Erythroblast (primary cell): ENCODE measurements at regions not wholly inside any gene's neighbourhood (a gene's known extent, or its start where the extent isn't known, plus 50 kb on each side); places are given as distances from the start of the nearest gene placed in this dataset.

Source experiments
- GATA1 ChIP-seq: IDR thresholded peaks from 2 replicates; pipeline ENCODE4 v1.6.1; 2011; ENCODE audit warnings: low read depth, mild to moderate bottlenecking, control low read depth, low read length, moderate library complexity
- POLR2A ChIP-seq: IDR thresholded peaks from 2 replicates; pipeline ENCODE4 v1.6.1; 2011; ENCODE audit warnings: mild to moderate bottlenecking, low read length

DNA sequence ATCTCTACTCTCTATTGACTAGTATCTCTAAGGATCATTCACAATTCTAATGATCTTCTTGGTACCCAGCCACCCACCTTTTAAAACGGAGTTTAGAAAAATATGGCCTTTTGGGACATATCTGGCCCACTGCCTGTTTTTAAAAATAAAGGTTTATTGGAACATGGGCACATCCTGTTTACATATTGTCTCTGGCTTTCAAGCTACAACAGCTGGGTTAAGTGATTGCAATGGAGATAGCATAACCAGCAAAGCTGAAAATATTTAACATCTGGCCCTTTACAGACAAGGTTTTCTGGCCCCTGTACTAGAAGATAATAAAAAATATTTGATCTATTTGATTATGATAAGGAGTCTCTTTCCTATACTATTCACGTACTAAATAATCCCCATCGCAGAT, 232.4 kb upstream of the RHOBTB1 start:
- TF ChIP-seq POLR2A (no peak), GATA1 (no peak)
